HG03103 (cell line): ENCODE measurements at regions not wholly inside any gene's neighbourhood (a gene's known extent, or its start where the extent isn't known, plus 50 kb on each side); places are given as distances from the start of the nearest gene placed in this dataset.

Experiments
- ATAC-seq: cut with Tn5 transposase; IDR thresholded peaks from one replicate; pipeline ENCODE4 v1.9.1; 2021; ENCODE audit warnings: low read depth; ENCODE audit not compliant: unreplicated experiment

- no peak for ATAC-seq
These were observed 211.1 kb downstream of the DMRT2 start for GRCh38 chr9:1261266-1261665.

- ATAC-seq = no peak
These were observed 212.0 kb downstream of the DMRT2 start for GRCh38 chr9:1261879-1262766.

GRCh38 chr9:1267141-1267570 is 217.0 kb downstream of the DMRT2 start:
- peak; percentile 62 for ATAC-seq

- ATAC-seq = no peak
These were observed 217.4 kb downstream of the DMRT2 start for GRCh38 chr9:1267581-1267980.

- no peak for ATAC-seq
These were observed 219.6 kb downstream of the DMRT2 start for GRCh38 chr9:1269533-1270315.

GRCh38 chr9:1271367-1271766 is 221.2 kb downstream of the DMRT2 start:
- ATAC-seq = no peak

GRCh38 chr9:1271786-1272185 is 221.6 kb downstream of the DMRT2 start:
- no peak for ATAC-seq

- ATAC-seq = no peak
These were observed 222.3 kb downstream of the DMRT2 start for GRCh38 chr9:1272488-1272887.

GRCh38 chr9:1273859-1274258 is 223.7 kb downstream of the DMRT2 start:
- ATAC-seq = no peak

- ATAC-seq = no peak
These were observed 224.2 kb downstream of the DMRT2 start for GRCh38 chr9:1274334-1274733.

GRCh38 chr9:1276474-1276873 is 226.3 kb downstream of the DMRT2 start:
- no peak for ATAC-seq

GRCh38 chr9:1284727-1285126 is 234.6 kb downstream of the DMRT2 start:
- ATAC-seq = no peak

- no peak for ATAC-seq
These were observed 235.4 kb downstream of the DMRT2 start for GRCh38 chr9:1285526-1285925.

GRCh38 chr9:1292384-1292783 is 242.2 kb downstream of the DMRT2 start:
- no peak for ATAC-seq

GRCh38 chr9:1294641-1295258 is 244.6 kb downstream of the DMRT2 start:
- no peak for ATAC-seq

GRCh38 chr9:1296331-1296730 is 246.2 kb downstream of the DMRT2 start:
- no peak for ATAC-seq

- no peak for ATAC-seq
These were observed 247.9 kb downstream of the DMRT2 start for GRCh38 chr9:1298046-1298445.

- ATAC-seq = no peak
These were observed 250.8 kb downstream of the DMRT2 start for GRCh38 chr9:1300941-1301340.

- ATAC-seq = no peak
These were observed 253.8 kb downstream of the DMRT2 start for GRCh38 chr9:1303932-1304331.

- ATAC-seq = no peak
These were observed 261.4 kb downstream of the DMRT2 start for GRCh38 chr9:1311462-1312042.

- no peak for ATAC-seq
These were observed 269.3 kb downstream of the DMRT2 start for GRCh38 chr9:1319436-1319835.
